Breast epithelium (tissue), 3 donors: ENCODE measurements at regions not wholly inside any gene's neighbourhood (a gene's known extent, or its start where the extent isn't known, plus 50 kb on each side); places are given as distances from the start of the nearest gene placed in this dataset.
"Not testable (repeated sequence)": the region's sequence is repeated elsewhere in the genome, so short reads cannot be mapped to it uniquely, and the experiment has no call there.

Source experiments
- CTCF ChIP-seq, 3 donors: fragments of 450-650 bp; IDR thresholded peaks; one replicate each; pipeline ENCODE4 v1.5.1; 2016 to 2017; ENCODE audit warnings: antibody characterized with exemption in 3 of 3, mild to moderate bottlenecking in 3 of 3, moderate library complexity in 3 of 3
- POLR2A ChIP-seq: fragments of 450-650 bp; IDR thresholded peaks from one replicate; pipeline ENCODE4 v1.6.1; 2016; ENCODE audit warnings: antibody characterized with exemption, mild to moderate bottlenecking, moderate library complexity
- POLR2AphosphoS5 ChIP-seq, 3 donors: sonication (generic); formaldehyde crosslinking; IDR thresholded peaks; one replicate each; pipeline ENCODE4 v1.6.1; 2017; ENCODE audit warnings: antibody characterized with exemption in 3 of 3

- not testable (repeated sequence) for TF ChIP-seq CTCF (IDR thresholded peaks at IDR 0.05); POLR2AphosphoS5 (IDR thresholded peaks at IDR 0.05); POLR2A
These were observed 338.8 kb upstream of the NDST4 start for GRCh38 chr4:115452229-115452628.
